HEK293 (cell line): ENCODE measurements at regions not wholly inside any gene's neighbourhood (a gene's known extent, or its start where the extent isn't known, plus 50 kb on each side); places are given as distances from the start of the nearest gene placed in this dataset.

Source experiments
- ELK4 ChIP-seq: IDR thresholded peaks from 2 replicates; pipeline ENCODE4 v1.6.1; 2011; ENCODE audit warnings: mild to moderate bottlenecking, low read depth, low read length, borderline replicate concordance
- FEZF1 ChIP-seq: fragments of 450-650 bp; formaldehyde crosslinking; IDR thresholded peaks from 2 replicates; pipeline ENCODE4 v1.5.1; 2016; ENCODE audit warnings: missing biosample characterization, missing genetic modification characterization
- KLF9 ChIP-seq: fragments of 450-650 bp; formaldehyde crosslinking; IDR thresholded peaks from 2 replicates; pipeline ENCODE4 v1.5.1; 2016; ENCODE audit warnings: missing biosample characterization, missing genetic modification characterization, low read depth
- OSR2 ChIP-seq: fragments of 450-650 bp; formaldehyde crosslinking; IDR thresholded peaks from 2 replicates; pipeline ENCODE4 v1.5.1; 2016; ENCODE audit warnings: missing biosample characterization, missing genetic modification characterization
- OVOL3 ChIP-seq: fragments of 450-650 bp; formaldehyde crosslinking; IDR thresholded peaks from 2 replicates; pipeline ENCODE4 v1.5.1; 2016; ENCODE audit warnings: missing biosample characterization, missing genetic modification characterization
- REST ChIP-seq: fragments of 450-650 bp; formaldehyde crosslinking; IDR thresholded peaks from 2 replicates; pipeline ENCODE4 v1.5.1; 2016; ENCODE audit warnings: missing biosample characterization, missing genetic modification characterization
- SP3 ChIP-seq: fragments of 450-650 bp; formaldehyde crosslinking; IDR thresholded peaks from 2 replicates; pipeline ENCODE4 v1.5.1; 2016; ENCODE audit warnings: missing biosample characterization, missing genetic modification characterization
- TSHZ1 ChIP-seq: fragments of 450-650 bp; formaldehyde crosslinking; IDR thresholded peaks from 2 replicates; pipeline ENCODE4 v1.5.1; 2016; ENCODE audit warnings: missing biosample characterization, missing genetic modification characterization, borderline replicate concordance
- ZBTB11 ChIP-seq: fragments of 450-650 bp; formaldehyde crosslinking; conservative IDR thresholded peaks from 2 replicates; pipeline ENCODE4 v1.5.1; 2016; ENCODE audit warnings: low read depth, missing biosample characterization, missing genetic modification characterization
- ZBTB20 ChIP-seq: fragments of 450-650 bp; formaldehyde crosslinking; IDR thresholded peaks from 2 replicates; pipeline ENCODE4 v1.5.1; 2016; ENCODE audit warnings: missing biosample characterization, missing genetic modification characterization
- ZBTB7A ChIP-seq: fragments of 450-650 bp; formaldehyde crosslinking; IDR thresholded peaks from 2 replicates; pipeline ENCODE4 v1.5.1; 2016; ENCODE audit warnings: low read depth, missing biosample characterization, missing genetic modification characterization
- ZNF132 ChIP-seq: fragments of 450-650 bp; formaldehyde crosslinking; IDR thresholded peaks from 2 replicates; pipeline ENCODE4 v1.5.1; 2017; ENCODE audit warnings: missing biosample characterization, missing genetic modification characterization, borderline replicate concordance
- ZNF133 ChIP-seq: fragments of 450-650 bp; formaldehyde crosslinking; IDR thresholded peaks from 2 replicates; pipeline ENCODE4 v1.5.1; 2016; ENCODE audit warnings: missing biosample characterization, missing genetic modification characterization
- ZNF239 ChIP-seq: fragments of 450-650 bp; formaldehyde crosslinking; IDR thresholded peaks from 2 replicates; pipeline ENCODE4 v1.5.1; 2016; ENCODE audit warnings: missing biosample characterization, missing genetic modification characterization
- ZNF24 ChIP-seq: fragments of 450-650 bp; formaldehyde crosslinking; IDR thresholded peaks from 2 replicates; pipeline ENCODE4 v1.5.1; 2016; ENCODE audit warnings: missing biosample characterization, missing genetic modification characterization
- ZNF248 ChIP-seq: fragments of 450-650 bp; formaldehyde crosslinking; IDR thresholded peaks from 2 replicates; pipeline ENCODE4 v1.5.1; 2017; ENCODE audit warnings: missing biosample characterization, missing genetic modification characterization
- ZNF302 ChIP-seq: fragments of 450-650 bp; formaldehyde crosslinking; IDR thresholded peaks from 2 replicates; pipeline ENCODE4 v1.5.1; 2016; ENCODE audit warnings: missing biosample characterization, missing genetic modification characterization, low read depth
- ZNF350 ChIP-seq: fragments of 450-650 bp; formaldehyde crosslinking; IDR thresholded peaks from 2 replicates; pipeline ENCODE4 v1.5.0; 2017; ENCODE audit warnings: missing biosample characterization, mild to moderate bottlenecking, missing genetic modification characterization
- ZNF366 ChIP-seq: fragments of 450-650 bp; formaldehyde crosslinking; conservative IDR thresholded peaks from 2 replicates; pipeline ENCODE4 v1.5.1; 2016; ENCODE audit warnings: missing biosample characterization, missing genetic modification characterization
- ZNF394 ChIP-seq: fragments of 450-650 bp; formaldehyde crosslinking; IDR thresholded peaks from 2 replicates; pipeline ENCODE4 v1.5.1; 2016; ENCODE audit warnings: missing biosample characterization, missing genetic modification characterization, mild to moderate bottlenecking, moderate library complexity, borderline replicate concordance
- ZNF48 ChIP-seq: fragments of 450-650 bp; formaldehyde crosslinking; IDR thresholded peaks from 2 replicates; pipeline ENCODE4 v1.5.1; 2016; ENCODE audit warnings: missing biosample characterization, missing genetic modification characterization
- ZNF549 ChIP-seq: fragments of 450-650 bp; IDR thresholded peaks from 2 replicates; pipeline ENCODE4 v1.5.1; 2018; ENCODE audit warnings: missing biosample characterization, missing genetic modification characterization, mild to moderate bottlenecking, inconsistent platforms, moderate library complexity
- ZNF555 ChIP-seq: fragments of 450-650 bp; formaldehyde crosslinking; conservative IDR thresholded peaks from 2 replicates; pipeline ENCODE4 v1.5.1; 2017; ENCODE audit warnings: missing biosample characterization, mild to moderate bottlenecking, missing genetic modification characterization, inconsistent platforms
- ZNF629 ChIP-seq: fragments of 450-650 bp; formaldehyde crosslinking; IDR thresholded peaks from 2 replicates; pipeline ENCODE4 v1.5.1; 2017; ENCODE audit warnings: missing biosample characterization, missing genetic modification characterization
- ZNF658 ChIP-seq: fragments of 450-650 bp; formaldehyde crosslinking; IDR thresholded peaks from 2 replicates; pipeline ENCODE4; 2016; ENCODE audit warnings: missing biosample characterization, missing genetic modification characterization
- ZNF692 ChIP-seq: fragments of 450-650 bp; formaldehyde crosslinking; IDR thresholded peaks from 2 replicates; pipeline ENCODE4 v1.5.1; 2016; ENCODE audit warnings: missing biosample characterization, missing genetic modification characterization
- ZSCAN4 ChIP-seq: fragments of 450-650 bp; formaldehyde crosslinking; IDR thresholded peaks from 2 replicates; pipeline ENCODE4 v1.5.1; 2017; ENCODE audit warnings: missing biosample characterization, missing genetic modification characterization

- peak; percentile 88 for TF ChIP-seq TSHZ1 (tag by site-specific recombination)
- no peak for TF ChIP-seq KLF9
- TF ChIP-seq ZBTB7A (tag by site-specific recombination), result no peak
- no peak for TF ChIP-seq ZNF350
- no peak for TF ChIP-seq ZBTB20
- peak; percentile 94 for TF ChIP-seq ZNF366 (tag by site-specific recombination)
- TF ChIP-seq ZNF239, result no peak
- no peak; the same call in 1 of the 2 replicates for TF ChIP-seq ZSCAN4 (tag by site-specific recombination)
- TF ChIP-seq ZNF629 (tag by site-specific recombination), result peak; percentile 98
- no peak for TF ChIP-seq OVOL3
- peak; percentile 17; the same call in 1 of the 2 replicates for TF ChIP-seq OSR2 (tag by site-specific recombination)
- no peak for TF ChIP-seq ZNF302
- no peak; the same call in 1 of the 2 replicates for TF ChIP-seq ZNF692
- TF ChIP-seq ZNF133 (tag by site-specific recombination), result no peak
- no peak for TF ChIP-seq ELK4
- no peak for TF ChIP-seq ZNF132 (tag by site-specific recombination)
- TF ChIP-seq ZNF48 (tag by site-specific recombination), result no peak
- TF ChIP-seq ZBTB11 (tag by site-specific recombination), result no peak
- no peak for TF ChIP-seq REST (tag by site-specific recombination)
- TF ChIP-seq ZNF555 (tag by site-specific recombination), result no peak
- TF ChIP-seq ZNF658, result no peak
- TF ChIP-seq ZNF549, result no peak
- peak; percentile 67 for TF ChIP-seq ZNF24 (tag by site-specific recombination)
- TF ChIP-seq ZNF248 (tag by site-specific recombination), result no peak
- peak; percentile 54 for TF ChIP-seq SP3 (tag by site-specific recombination)
- peak; percentile 59; the same call in 1 of the 2 replicates for TF ChIP-seq ZNF394 (tag by site-specific recombination)
- TF ChIP-seq FEZF1, result no peak
Observed at GRCh38 chr6:141326426-141326825, 806.3 kb upstream of the GJE1 start (continued).
